ENCODE measurements at regions not wholly inside any gene's neighbourhood (a gene's known extent, or its start where the extent isn't known, plus 50 kb on each side); places are given as distances from the start of the nearest gene placed in this dataset.

- POLR2A ChIA-PET: no interaction called here
- no peak for TF ChIP-seq CTCF (IDR thresholded peaks at IDR 0.05; ENCODE audit: control extremely low read depth, extremely low read depth, low read depth, missing control alignments)
- CTCF ChIA-PET: interaction anchor here (0.8 kb wide), 1 partner anchor 498 kb away, joined by 3 read pairs; no protein-coding TSS in a partner anchor
- DNase-seq (ENCODE audit: extremely low spot score): no peak
These were observed 74.9 kb upstream of the ZNF280D start for GRCh38 chr15:56808160-56808559.

- CTCF ChIA-PET: interaction anchor here (1.9 kb wide), 1 partner anchor 16 kb away, joined by 7 read pairs; no protein-coding TSS in a partner anchor
- POLR2A ChIA-PET: no interaction called here
- TF ChIP-seq CTCF (IDR thresholded peaks at IDR 0.05; ENCODE audit: control extremely low read depth, extremely low read depth, low read depth, missing control alignments): no peak
- no peak for DNase-seq (ENCODE audit: extremely low spot score)
These were observed 72.8 kb upstream of the ZNF280D start for GRCh38 chr15:56806148-56806536.

GRCh38 chr15:56805466-56806147, 72.3 kb upstream of the ZNF280D start:
- ChIA-PET POLR2A (no interaction called here), CTCF (interaction anchor here (1.5 to 1.9 kb wide), 2 partner anchors 11 to 17 kb away, joined by 5 to 7 read pairs; no protein-coding TSS in a partner anchor)
- no peak for TF ChIP-seq CTCF (IDR thresholded peaks at IDR 0.05; ENCODE audit: control extremely low read depth, extremely low read depth, low read depth, missing control alignments)
- DNase-seq (ENCODE audit: extremely low spot score): no peak

GRCh38 chr15:56804938-56805337, 71.6 kb upstream of the ZNF280D start:
- ChIA-PET POLR2A (no interaction called here), CTCF (interaction anchor here (1.5 to 1.9 kb wide), 2 partner anchors 10 to 17 kb away, joined by 5 to 7 read pairs; no protein-coding TSS in a partner anchor)
- no peak for DNase-seq (ENCODE audit: extremely low spot score)
- TF ChIP-seq CTCF (IDR thresholded peaks at IDR 0.05; ENCODE audit: control extremely low read depth, extremely low read depth, low read depth, missing control alignments): no peak

GRCh38 chr15:56804279-56804678, 71.0 kb upstream of the ZNF280D start:
- no peak for TF ChIP-seq CTCF (IDR thresholded peaks at IDR 0.05; ENCODE audit: control extremely low read depth, extremely low read depth, low read depth, missing control alignments)
- DNase-seq (ENCODE audit: extremely low spot score): no peak
- ChIA-PET CTCF (interaction anchor here (1.5 kb wide), 1 partner anchor 10 kb away, joined by 5 read pairs; no protein-coding TSS in a partner anchor), POLR2A (no interaction called here)

- ChIA-PET POLR2A (no interaction called here), CTCF (interaction anchor here (0.9 to 2.1 kb wide), 5 partner anchors 18 to 305 kb away, joined by 3 to 9 read pairs (median 4); no protein-coding TSS in a partner anchor)
- no peak for TF ChIP-seq CTCF (IDR thresholded peaks at IDR 0.05; ENCODE audit: control extremely low read depth, extremely low read depth, low read depth, missing control alignments)
- DNase-seq (ENCODE audit: extremely low spot score): no peak
These were observed 68.9 kb upstream of the ZNF280D start for GRCh38 chr15:56802161-56802560.
